ENCODE measurements at regions not wholly inside any gene's neighbourhood (a gene's known extent, or its start where the extent isn't known, plus 50 kb on each side); places are given as distances from the start of the nearest gene placed in this dataset.

DNA sequence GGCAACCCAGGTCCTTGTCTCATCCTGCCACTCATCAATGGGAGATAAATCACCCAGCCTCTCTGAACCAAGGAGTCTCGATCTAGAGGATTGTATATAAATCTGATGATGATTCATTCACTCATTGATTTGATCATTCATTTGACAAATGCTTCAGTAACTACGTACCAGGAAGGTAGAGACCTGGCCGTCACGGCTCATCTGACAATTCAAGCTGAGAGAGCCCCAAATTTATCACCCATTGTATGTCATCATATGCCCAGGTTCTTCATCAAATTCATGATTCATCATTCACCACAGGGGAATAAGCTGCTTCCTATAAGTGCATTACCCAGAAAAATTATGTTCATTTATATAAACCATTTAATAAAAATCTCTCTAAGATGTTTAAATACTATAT lies 116.9 kb downstream of the FAM161A start:
- TF ChIP-seq EZH2phosphoT487 (IDR thresholded peaks at IDR 0.05; ENCODE audit: borderline replicate concordance, low read depth, low read length): no peak
- TF ChIP-seq, protein P1, sequence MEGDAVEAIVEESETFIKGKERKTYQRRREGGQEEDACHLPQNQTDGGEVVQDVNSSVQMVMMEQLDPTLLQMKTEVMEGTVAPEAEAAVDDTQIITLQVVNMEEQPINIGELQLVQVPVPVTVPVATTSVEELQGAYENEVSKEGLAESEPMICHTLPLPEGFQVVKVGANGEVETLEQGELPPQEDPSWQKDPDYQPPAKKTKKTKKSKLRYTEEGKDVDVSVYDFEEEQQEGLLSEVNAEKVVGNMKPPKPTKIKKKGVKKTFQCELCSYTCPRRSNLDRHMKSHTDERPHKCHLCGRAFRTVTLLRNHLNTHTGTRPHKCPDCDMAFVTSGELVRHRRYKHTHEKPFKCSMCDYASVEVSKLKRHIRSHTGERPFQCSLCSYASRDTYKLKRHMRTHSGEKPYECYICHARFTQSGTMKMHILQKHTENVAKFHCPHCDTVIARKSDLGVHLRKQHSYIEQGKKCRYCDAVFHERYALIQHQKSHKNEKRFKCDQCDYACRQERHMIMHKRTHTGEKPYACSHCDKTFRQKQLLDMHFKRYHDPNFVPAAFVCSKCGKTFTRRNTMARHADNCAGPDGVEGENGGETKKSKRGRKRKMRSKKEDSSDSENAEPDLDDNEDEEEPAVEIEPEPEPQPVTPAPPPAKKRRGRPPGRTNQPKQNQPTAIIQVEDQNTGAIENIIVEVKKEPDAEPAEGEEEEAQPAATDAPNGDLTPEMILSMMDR (conservative IDR thresholded peaks at IDR 0.05; ENCODE audit: low read length): no peak
